Fibroblast of lung (primary cell): ENCODE measurements at regions not wholly inside any gene's neighbourhood (a gene's known extent, or its start where the extent isn't known, plus 50 kb on each side); places are given as distances from the start of the nearest gene placed in this dataset.

Source experiments
- EZH2 ChIP-seq: IDR thresholded peaks from 2 replicates; pipeline ENCODE4 v1.5.1; 2012; ENCODE audit warnings: low read length, control low read depth, mild to moderate bottlenecking; ENCODE audit errors: missing control alignments
- TF ChIP-seq, protein P1 (sequence below), 2 donors: IDR thresholded peaks in 1 of 2; conservative IDR thresholded peaks in 1 of 2; 1 replicate in 1 of 2; 2 replicates in 1 of 2; pipeline ENCODE4 v1.5.1; 2011 to 2012; ENCODE audit warnings: low read length in 2 of 2, control low read depth in 1 of 2, inconsistent platforms in 1 of 2, low read depth in 1 of 2, mild to moderate bottlenecking in 1 of 2

DNA sequence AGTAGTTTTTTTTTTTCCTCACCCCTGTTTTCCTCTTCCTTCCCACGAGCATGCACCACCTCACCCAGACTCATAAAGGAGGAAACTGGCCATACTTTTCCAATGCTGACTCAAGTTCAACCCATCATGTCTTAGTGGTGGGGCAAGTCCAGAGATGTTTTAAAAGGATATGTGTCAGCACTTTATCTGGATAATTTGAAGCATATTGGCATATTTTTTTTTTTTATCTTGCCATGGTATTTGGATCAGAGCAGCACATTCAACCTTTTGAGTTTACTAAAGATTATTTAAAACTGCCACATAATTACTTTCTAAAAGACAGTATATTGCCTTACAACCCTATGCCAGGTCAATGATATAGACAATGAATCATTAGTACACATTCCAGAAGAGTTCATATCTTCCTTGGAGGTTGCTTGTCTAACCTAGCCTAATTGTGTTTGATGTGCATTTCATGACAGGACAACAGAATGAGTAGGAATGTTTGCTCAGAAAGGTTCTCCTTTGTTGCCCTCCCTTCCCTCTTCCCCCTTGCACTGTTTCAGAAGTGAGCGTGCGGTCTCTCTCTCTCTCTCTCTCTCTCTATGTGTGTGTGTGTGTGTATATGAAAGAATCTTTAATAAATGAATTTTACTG lies 950.7 kb upstream of the FAM98A start:
- TF ChIP-seq, protein P1, sequence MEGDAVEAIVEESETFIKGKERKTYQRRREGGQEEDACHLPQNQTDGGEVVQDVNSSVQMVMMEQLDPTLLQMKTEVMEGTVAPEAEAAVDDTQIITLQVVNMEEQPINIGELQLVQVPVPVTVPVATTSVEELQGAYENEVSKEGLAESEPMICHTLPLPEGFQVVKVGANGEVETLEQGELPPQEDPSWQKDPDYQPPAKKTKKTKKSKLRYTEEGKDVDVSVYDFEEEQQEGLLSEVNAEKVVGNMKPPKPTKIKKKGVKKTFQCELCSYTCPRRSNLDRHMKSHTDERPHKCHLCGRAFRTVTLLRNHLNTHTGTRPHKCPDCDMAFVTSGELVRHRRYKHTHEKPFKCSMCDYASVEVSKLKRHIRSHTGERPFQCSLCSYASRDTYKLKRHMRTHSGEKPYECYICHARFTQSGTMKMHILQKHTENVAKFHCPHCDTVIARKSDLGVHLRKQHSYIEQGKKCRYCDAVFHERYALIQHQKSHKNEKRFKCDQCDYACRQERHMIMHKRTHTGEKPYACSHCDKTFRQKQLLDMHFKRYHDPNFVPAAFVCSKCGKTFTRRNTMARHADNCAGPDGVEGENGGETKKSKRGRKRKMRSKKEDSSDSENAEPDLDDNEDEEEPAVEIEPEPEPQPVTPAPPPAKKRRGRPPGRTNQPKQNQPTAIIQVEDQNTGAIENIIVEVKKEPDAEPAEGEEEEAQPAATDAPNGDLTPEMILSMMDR (conservative IDR thresholded peaks at IDR 0.05 in 1 of 2, IDR thresholded peaks at IDR 0.05 in 1 of 2; ENCODE audit: low read depth in 1 of 2, low read length in 2 of 2), result no peak
- TF ChIP-seq EZH2, result no peak
